ENCODE measurements at regions not wholly inside any gene's neighbourhood (a gene's known extent, or its start where the extent isn't known, plus 50 kb on each side); places are given as distances from the start of the nearest gene placed in this dataset.

DNA sequence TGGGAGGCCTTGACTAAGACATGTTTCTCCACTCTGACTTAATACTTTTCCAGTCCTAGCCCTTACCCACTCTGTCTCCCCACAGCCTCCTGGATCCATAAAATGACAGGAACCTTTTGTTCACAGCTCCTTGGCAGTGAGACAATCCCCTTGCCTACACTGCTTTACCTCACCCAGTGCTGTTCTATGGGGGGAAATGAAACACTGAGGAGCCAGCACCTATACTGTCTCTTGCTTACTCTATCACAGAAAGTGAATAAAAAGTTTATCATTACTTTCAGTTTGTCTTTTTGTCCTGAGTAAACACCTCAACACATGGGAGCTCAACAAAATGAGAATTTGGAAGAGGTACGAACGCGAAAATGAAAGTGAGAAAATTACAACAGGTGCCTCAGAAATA lies 127.2 kb upstream of the DAAM1 start:
- no peak for TF ChIP-seq CTCF (IDR thresholded peaks at IDR 0.05)
- TF ChIP-seq POLR2A (IDR thresholded peaks at IDR 0.05): no peak
